C4-2B (cell line): ENCODE measurements at regions not wholly inside any gene's neighbourhood (a gene's known extent, or its start where the extent isn't known, plus 50 kb on each side); places are given as distances from the start of the nearest gene placed in this dataset.

Source experiments
- CTCF ChIP-seq: fragments of 450-650 bp; conservative IDR thresholded peaks from 2 replicates; pipeline ENCODE4 v1.5.1; 2017; ENCODE audit warnings: mild to moderate bottlenecking
- ZFX ChIP-seq: fragments of 450-650 bp; IDR thresholded peaks from 2 replicates; pipeline ENCODE4 v1.6.1; 2017

GRCh38 chr4:186009976-186010375 lies 59.0 kb upstream of the TLR3 start:
- TF ChIP-seq CTCF: no peak
- no peak for TF ChIP-seq ZFX
